ENCODE measurements at regions not wholly inside any gene's neighbourhood (a gene's known extent, or its start where the extent isn't known, plus 50 kb on each side); places are given as distances from the start of the nearest gene placed in this dataset.
"Not testable (repeated sequence)": the region's sequence is repeated elsewhere in the genome, so short reads cannot be mapped to it uniquely, and the experiment has no call there.

DNA sequence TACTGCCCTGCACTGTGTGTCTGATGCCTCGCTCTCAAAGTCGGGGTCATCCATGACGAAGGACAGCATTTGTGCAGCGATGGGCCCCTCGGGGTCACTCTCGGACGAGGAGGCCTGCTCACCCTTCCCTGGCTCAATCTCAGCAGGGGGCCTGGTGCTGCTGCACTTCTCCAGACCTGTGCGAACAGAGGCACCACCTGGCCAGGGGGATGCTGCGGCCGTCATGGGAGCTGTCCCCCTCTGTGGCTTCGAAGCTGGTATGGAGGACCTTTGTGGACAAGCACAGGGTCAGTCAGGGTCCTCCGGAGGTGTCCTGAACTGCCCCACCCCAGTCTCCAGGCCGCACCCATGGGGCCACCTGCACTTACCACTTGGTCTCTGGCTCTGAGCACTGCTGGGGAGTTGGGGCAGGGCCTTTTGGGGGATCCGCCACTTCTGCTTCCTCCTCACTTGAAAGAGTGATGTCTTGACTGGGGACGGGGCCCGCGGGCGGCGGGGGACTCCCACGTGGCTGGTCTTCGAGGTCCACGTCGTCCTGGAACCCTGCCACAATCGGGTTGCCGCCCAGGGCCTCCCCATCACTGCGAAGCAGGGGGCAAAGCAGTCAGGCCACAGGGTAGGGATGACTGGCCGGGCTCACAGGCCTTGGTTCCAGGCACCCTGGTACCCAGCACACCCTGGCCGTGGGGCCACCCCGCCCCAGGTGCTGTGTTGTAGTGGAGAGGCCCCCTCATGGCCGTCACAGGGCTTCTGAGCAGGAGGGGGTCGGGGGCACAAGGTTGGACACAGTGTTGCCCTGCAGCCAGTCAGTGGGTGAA is 306.7 kb downstream of the CCDC74A start:
- H3K4me1 Mint-ChIP-seq (ENCODE audit: low read depth in 2 of 2); H3K36me3 Mint-ChIP-seq (ENCODE audit: insufficient read depth); H3K4me3 Mint-ChIP-seq; H3K27ac Mint-ChIP-seq; H3K9me3 Mint-ChIP-seq; ATAC-seq (replicated peaks); DNase-seq: not testable (repeated sequence)
- H3K27me3 Mint-ChIP-seq = peaks cover 14 to 22% of the 10 kb centered on the region in 2 donors

DNA sequence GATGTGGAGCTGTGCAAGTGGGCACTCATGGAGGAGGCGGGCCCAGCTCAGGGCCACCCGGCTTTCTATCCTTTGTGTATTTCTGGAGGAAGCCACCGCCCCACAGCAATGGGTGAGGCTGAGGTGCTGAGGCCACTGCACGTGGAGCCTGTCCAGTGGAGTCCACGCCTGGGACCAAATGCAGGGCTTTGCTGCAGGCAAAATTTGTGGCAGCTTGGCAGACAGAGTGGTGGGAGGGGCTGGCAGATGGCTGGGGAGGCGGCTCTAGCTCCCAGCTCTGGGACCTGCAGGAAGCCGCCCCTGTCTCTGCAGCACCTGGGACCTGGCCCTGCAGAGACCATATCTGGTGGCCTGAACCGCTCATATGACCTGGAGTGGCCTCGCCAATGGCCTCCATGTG is 307.3 kb downstream of the CCDC74A start:
- not testable (repeated sequence) for H3K4me3 Mint-ChIP-seq, H3K27ac Mint-ChIP-seq

DNA sequence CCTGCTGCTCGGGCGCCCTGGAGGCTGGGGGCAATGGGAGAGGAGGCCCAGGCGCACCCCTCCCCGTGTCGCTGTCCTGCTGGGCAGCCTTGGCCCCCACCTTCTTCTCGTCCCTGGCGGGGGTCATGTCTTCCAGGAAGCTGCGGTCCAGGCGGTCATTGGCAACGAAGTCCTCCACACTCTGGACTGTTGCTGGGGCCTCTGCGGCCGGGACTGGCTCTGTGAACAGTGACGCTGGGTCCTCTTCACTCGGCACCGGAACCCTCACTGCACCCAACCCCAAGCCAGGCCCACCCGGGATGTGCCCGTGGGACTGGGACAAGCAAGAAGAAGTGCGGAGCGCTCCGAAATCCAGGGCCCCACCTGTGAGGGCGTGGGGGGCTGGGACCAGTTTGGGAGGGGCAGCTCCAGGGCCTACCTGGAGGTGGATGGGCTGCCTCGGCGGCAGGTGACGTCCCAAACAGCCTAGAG is 308.0 kb downstream of the CCDC74A start:
- DNase-seq (no peak), ATAC-seq (replicated peaks) (no peak)
- Mint-ChIP-seq H3K27ac (no peak overlapping the region), H3K36me3 (ENCODE audit: insufficient read depth) (no peaks in the 10 kb centered on the region), H3K9me3 (no peaks in the 10 kb centered on the region), H3K4me1 (ENCODE audit: low read depth in 2 of 2) (no peaks in the 10 kb centered on the region), H3K4me3 (no peak overlapping the region), H3K27me3 (peaks cover 14 to 22% of the 10 kb centered on the region in 2 donors)

More for the DNA sequence above, 307.3 kb downstream of the CCDC74A start:
- not testable (repeated sequence) for DNase-seq; H3K4me1 Mint-ChIP-seq (ENCODE audit: low read depth in 2 of 2); H3K9me3 Mint-ChIP-seq; H3K36me3 Mint-ChIP-seq (ENCODE audit: insufficient read depth); ATAC-seq (replicated peaks)
- peaks cover 14 to 22% of the 10 kb centered on the region in 2 donors for H3K27me3 Mint-ChIP-seq

DNA sequence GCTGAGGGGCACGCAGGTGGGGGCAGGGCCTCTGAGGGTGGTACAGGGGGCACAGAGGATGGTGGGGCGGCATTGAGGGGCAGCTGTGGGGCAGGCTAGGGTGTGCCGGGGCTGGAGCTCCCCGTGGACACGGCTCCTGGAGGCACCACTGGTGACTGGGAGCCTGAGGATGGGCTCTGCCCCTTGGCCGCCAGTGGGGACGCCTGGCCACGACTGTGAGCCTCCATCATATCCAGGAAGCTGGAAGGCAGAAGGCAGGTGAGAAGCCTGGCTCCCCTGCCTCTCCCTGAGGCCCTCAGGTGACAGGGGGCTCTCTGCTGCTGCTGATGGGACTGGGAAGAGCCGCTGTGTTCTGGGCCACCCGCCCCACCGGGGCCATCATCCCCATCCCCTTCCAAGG is 308.4 kb downstream of the CCDC74A start:
- H3K4me3 Mint-ChIP-seq; ATAC-seq (replicated peaks); H3K9me3 Mint-ChIP-seq; H3K4me1 Mint-ChIP-seq (ENCODE audit: low read depth in 2 of 2); DNase-seq; H3K36me3 Mint-ChIP-seq (ENCODE audit: insufficient read depth); H3K27ac Mint-ChIP-seq: not testable (repeated sequence)
- H3K27me3 Mint-ChIP-seq = peaks cover 14 to 22% of the 10 kb centered on the region in 2 donors

DNA sequence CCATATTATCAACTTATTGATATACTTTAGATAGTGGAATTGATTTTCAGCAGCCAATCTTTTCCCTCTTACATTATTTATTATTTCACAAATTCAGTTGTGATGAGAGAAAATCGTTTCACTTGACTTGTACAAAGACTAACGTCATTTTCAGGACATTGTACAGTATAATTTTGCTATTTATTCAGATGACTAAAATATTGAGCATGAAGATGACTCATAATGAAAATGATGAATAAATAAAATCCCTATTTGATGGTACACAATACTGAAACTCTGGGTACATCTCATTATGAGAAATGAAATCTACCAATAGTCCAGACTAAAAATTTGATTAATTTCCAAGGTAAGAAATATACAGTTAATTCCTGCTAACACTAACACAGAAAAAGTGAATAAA is 316.4 kb downstream of the CCDC74A start:
- not testable (repeated sequence) for H3K9me3 Mint-ChIP-seq; H3K4me3 Mint-ChIP-seq; H3K4me1 Mint-ChIP-seq (ENCODE audit: low read depth in 2 of 2); DNase-seq; H3K27me3 Mint-ChIP-seq; ATAC-seq (replicated peaks); H3K27ac Mint-ChIP-seq; H3K36me3 Mint-ChIP-seq (ENCODE audit: insufficient read depth)

DNA sequence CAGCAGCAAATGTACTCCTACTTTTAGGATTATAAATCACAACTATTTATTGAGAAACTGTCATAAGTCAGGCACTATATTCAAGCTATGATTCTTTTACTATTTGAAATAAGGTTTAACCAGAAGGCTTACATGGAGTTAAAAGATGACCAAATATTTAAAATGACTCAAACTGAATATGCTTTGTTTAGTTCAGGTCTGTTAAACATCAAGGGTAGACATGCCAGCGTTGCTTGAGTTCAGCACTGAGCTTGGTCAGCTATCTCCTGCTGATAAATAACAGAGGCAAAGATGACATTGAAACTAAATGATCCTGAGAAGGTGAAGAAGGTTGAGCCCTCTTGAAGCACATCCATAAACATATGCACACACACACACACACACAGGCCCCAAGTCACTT is 305.6 kb downstream of the ANKRD30BL start:
- ATAC-seq (replicated peaks); H3K9me3 Mint-ChIP-seq; H3K36me3 Mint-ChIP-seq (ENCODE audit: insufficient read depth): not testable (repeated sequence)

DNA sequence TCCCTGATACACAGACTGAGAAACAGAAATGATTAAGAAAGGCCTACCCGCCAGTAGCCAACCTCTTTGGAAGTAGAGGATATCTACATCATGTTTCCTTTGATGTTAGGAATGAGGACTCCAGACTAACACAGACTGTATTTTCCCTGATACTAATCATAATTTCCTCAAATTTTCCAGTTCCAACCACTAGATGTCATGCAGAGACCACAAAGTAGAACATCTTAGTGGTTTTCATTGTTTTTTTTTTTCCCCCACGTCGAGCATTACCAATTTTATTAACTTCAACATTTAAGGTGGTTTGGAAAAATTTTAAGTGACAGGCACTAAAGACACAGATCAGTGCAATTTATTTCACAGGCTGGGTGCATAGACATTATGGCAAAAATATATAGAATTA is 303.6 kb downstream of the ANKRD30BL start:
- not testable (repeated sequence) for H3K27me3 Mint-ChIP-seq; H3K4me1 Mint-ChIP-seq (ENCODE audit: low read depth in 2 of 2); H3K4me3 Mint-ChIP-seq; ATAC-seq (replicated peaks); H3K27ac Mint-ChIP-seq; DNase-seq; H3K36me3 Mint-ChIP-seq (ENCODE audit: insufficient read depth); H3K9me3 Mint-ChIP-seq

More for the DNA sequence above, 305.6 kb downstream of the ANKRD30BL start:
- H3K27me3 Mint-ChIP-seq; H3K4me3 Mint-ChIP-seq; H3K4me1 Mint-ChIP-seq (ENCODE audit: low read depth in 2 of 2); H3K27ac Mint-ChIP-seq; DNase-seq: not testable (repeated sequence)
